A549 (cell line): ENCODE measurements at regions not wholly inside any gene's neighbourhood (a gene's known extent, or its start where the extent isn't known, plus 50 kb on each side); places are given as distances from the start of the nearest gene placed in this dataset.

ENCODE experiments used
- CTCF ChIP-seq: fragments of >200 bp; sonication (Bioruptor Twin); formaldehyde crosslinking; IDR thresholded peaks from 3 replicates; pipeline ENCODE4 v1.5.1; 2016
- KDM1A ChIP-seq: fragments of 200-600 bp; sonication (generic); IDR thresholded peaks from 2 replicates; pipeline ENCODE4 v1.6.1; 2016; ENCODE audit warnings: low read depth, mild to moderate bottlenecking
- POLR2A ChIP-seq: IDR thresholded peaks from 2 replicates; pipeline ENCODE4 v1.6.1; 2012; ENCODE audit warnings: mild to moderate bottlenecking, low read length

- TF ChIP-seq CTCF, result no peak
- no peak for TF ChIP-seq POLR2A
- no peak for TF ChIP-seq KDM1A
These were observed 99.1 kb upstream of the PDE10A start for GRCh38 chr6:165762125-165762524.
